Epidermal melanocyte (primary cell): ENCODE measurements at regions not wholly inside any gene's neighbourhood (a gene's known extent, or its start where the extent isn't known, plus 50 kb on each side); places are given as distances from the start of the nearest gene placed in this dataset.
"Not testable (repeated sequence)": the region's sequence is repeated elsewhere in the genome, so short reads cannot be mapped to it uniquely, and the experiment has no call there.

Source experiments
- DNase-seq: peaks from one replicate; pipeline ENCODE4 v3.0.0; 2011; ENCODE audit warnings: low spot score; ENCODE audit not compliant: insufficient read length

DNA sequence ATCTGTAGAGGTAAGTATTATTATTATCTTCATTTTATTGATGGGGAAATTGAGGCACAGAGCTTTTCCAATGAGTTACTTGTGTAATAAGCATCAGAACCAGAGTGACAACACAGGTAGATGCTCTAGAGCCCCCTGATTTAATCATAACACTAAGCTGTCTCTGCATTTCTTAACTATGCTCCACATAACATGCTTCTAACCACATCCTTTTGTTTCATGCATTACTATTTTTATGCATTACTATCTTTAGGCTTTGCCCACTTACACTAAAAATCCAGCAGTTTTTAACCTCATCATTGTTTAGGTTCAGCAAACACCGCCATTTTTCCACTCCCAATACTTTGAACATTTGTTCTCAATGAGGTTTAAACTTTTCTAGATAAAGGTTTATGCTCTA, 1900.8 kb upstream of the PCDH10 start:
- no peak for DNase-seq

DNA sequence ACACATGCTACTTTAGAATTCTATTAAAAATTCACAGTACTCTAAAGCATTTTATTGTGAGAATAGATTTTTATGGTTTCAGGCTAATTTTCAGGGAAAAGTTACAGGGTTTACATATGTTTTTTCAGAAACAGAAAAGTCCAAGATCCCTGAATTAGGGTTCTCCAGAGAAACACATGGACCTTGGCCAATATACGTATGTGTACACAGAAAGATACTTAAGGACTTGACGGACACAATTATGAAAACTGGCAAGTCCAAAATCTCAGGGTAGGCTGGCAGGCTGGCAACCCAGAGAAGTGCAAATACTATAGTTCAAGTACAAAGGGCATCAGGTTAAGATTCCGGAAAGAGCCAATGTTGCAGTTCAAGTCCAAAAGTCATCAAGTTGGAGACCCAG, 1897.8 kb upstream of the PCDH10 start:
- DNase-seq: no peak

DNA sequence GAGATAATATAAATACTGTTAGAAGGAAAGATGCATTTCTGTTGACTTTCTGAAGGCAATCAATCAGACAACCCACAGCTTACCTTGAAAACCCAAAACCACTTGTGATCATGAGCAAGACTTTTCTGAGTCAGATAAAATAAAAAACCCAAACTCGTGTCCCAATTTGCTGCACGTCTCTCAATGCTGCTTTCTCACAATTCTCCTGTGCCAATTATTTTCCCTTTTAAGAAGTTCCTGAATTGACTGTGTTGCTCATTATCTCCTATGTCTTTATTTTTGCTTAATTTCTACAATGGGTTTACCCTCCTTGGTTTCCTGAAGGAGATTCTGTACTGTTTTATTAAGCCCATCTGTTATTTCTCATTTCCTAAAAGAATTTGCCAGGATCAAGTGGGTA, 1891.9 kb upstream of the PCDH10 start:
- DNase-seq: no peak

DNA sequence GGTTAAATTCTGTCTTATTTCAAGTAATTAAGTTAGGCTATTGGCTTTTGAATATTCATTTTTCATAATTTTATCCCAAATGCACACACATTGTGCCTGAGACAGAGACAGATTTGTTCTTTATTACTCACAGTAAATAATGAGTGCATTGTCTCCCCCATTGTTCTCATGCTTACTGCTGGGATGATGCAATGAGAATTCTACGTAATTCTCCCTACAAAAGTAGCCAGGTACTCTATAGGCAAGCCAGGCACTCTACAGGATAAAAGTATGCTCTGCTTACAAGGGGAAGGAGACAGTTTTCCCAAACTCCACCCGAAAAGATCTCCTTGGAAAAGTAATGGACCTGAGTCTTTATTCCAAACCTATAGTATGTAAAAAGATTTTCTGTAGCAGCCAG, 1890.7 kb upstream of the PCDH10 start:
- DNase-seq: no peak

DNA sequence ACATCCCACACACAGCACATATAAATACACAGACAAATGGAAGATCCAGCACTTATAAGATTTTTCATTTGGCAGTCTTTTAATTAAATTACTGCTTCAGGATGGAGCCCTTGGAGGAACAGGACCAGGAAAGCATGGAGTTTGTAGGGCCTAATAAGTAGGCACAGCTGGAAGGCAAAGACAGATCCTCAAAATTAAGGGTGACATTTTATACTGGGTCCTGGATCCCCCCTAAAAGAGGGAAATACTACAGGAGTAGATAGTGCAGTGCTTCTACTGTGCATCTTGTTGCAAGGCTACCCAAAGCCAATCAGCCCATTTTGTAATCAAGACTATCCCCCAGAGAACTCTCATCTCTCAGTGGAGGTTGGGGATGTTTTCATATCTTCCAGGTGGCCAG, 1860.7 kb upstream of the PCDH10 start:
- no peak for DNase-seq

DNA sequence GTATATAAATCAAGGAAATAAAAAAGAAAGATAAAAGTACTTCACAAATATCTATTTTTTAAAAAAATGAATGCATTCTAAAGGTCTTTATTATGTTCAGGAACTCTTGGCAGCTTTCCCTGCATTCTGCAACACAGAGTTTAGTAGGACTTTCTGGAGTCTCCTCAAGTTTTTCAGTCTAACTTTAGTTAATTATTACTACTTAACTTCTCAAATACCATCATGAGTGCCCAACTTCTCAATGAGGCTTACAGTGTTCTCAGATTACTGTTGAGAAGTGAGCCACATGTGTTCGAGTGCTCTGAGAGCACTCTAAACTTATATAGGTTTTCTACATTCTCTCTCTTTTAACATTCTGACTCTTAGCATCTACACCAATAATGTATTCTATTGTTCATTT, 1852.9 kb upstream of the PCDH10 start:
- DNase-seq: no peak

DNA sequence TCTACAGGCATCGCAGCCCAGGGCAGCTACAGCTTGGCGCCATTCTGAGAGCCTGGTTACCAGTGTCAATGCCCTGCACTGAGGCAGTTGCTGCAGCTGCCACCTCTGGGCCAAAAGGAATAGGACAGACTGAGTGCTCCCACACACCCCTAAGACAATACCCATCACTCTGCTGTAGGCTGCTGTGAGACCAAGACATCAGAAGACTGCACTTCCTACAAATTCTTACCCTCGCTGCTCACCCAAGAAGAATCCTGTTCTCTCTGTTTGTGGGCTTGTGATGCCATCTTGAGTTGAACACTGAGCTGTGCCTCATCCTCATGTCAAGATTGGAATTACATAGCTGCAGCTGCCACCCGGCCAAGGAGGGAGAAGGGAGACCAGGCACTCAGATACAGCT, 1847.0 kb upstream of the PCDH10 start:
- DNase-seq: no peak

DNA sequence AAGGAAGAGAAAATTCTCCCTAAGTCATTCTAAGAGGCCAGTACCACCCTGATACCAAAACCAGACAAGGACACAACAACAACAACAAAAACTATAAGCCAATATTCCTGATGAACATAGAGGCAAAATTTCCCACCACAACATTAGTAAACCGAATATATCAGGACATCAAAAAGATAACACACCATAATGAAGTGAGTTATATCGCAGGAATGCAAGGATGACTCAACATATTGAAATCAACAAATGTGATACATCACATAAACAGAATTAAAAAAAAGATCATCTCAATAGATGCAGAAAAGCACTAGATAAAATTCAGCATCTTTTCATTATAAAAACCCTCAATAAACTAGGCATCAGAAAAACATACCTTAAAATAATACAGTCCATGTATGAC, 1844.4 kb upstream of the PCDH10 start:
- DNase-seq: no peak

DNA sequence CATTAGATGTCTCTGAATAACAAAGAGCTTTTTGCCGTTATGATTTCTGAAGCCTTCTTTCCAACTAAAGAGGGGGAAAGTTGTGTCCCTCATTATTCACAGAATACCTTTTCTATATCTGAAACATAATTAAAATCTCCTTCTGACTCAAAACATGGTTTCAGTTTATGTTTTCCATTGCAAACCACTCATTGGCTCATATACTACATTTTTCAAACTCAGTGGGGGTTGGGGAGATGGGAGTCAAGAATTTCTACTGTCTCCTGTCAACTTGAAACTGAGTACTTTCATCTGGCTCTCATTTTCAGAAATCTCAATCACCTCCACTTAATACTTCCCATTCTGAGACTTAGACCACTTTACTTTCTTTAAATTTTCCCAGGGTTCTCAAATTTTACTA, 1839.5 kb upstream of the PCDH10 start:
- no peak for DNase-seq

DNA sequence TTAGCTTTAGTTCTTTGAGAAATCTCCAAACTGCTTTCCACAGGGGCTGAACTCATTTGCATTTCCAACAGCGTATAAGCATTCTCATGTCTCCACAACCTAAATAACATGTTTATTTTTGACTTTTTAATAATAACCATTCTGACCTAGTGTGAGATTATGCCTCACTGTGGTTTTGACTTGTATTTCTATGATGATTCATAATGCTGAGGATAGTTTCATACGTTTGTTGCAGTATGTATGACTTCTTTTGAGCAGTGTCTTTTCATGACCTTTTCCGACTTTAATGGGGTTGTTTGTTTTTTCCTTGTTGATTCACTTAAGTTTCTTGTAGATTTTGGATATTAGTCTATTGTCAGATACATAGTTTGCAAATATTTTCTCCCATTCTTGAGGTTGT, 1833.0 kb upstream of the PCDH10 start:
- DNase-seq: no peak

DNA sequence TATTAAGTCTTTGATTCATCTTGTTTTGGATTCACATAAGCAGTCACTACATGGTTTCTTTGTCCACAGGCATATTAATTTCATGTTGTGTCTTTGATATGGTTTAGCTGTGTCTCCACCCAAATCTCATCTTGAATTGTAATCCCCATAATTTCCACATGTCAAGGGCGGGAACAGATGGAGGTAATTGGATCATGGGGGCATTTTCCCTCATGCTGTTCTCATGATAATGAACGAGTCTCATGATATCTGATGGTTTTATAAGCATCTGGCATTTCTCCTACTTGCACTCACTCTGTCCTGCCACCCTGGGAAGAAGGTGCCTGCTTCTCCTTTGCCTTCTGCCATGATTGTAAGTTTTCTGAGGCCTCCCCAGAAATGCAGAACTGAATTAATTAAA, 1811.2 kb upstream of the PCDH10 start:
- DNase-seq: no peak

DNA sequence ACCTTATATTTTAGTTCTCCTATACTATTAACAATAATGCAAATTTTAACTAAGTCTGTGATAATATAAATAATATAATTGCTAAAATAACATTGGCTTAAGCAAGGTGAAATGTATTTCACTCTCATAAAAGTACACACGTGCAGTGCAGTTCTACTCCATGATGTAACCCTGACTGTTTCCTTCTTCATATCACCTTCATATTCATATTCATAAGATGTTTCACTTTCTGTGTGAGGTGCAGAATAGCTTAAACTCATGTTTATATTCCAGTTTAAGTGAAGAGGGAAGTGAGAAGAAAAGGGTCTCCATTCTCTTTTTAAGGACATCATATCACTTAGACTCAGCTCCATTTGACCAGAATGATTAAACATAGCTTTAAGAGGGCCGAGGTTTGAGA, 1810.0 kb upstream of the PCDH10 start:
- no peak for DNase-seq

DNA sequence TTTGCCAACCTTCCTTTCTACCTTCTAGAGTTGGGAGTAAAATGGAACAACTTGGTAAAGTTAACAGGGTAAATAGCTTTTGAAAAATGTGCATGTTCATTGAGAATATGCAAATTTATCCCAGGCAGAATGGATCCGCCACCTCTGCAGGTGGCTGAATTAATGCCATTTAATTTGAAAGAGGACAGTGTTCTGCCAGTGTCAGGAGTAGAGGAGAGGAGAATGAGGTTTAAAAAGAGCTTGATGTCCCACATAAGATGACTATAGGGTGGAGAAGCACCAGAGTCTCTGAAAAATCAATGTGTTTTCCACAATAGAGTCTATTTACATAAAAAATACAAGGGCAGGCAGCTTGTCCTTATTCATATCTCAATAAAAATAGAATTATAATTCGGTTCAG, 1804.3 kb upstream of the PCDH10 start:
- DNase-seq: no peak

DNA sequence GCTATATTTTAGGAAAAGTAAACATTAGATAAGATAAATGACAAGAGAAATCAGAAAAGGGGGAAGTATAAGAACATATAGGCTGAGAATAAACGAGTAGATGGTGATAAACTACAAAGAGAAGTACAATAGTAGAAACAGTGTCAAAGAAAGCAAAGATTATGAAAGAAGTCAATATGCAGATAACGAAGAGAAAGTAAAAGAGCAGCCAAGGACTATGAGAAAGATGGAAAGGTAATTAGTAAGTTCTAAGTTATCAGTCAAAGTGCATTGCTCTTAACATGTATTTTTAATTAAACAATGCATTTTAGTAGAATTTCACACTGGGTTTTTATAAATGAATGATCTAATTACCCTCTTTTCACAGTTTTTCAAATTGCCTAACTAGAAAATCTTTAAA, 1801.3 kb upstream of the PCDH10 start:
- no peak for DNase-seq

DNA sequence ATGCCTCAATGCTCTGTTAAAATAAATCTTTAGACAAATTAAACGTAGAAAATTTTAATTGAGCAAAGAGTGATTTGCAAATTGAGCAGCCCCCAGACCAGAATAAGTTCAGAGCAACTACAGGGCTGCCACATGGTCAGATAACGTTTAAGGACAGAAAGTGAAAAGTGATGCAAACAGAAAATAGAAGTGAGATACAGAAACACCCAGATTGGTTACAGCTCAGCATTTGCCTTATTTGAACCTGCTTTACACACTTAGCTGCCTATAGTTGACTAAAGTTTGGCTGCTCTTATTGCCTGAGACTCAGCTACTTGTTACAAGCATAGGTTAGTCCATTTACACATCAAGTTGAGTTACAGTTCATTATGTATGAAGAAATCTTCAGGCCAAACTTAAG, 1800.8 kb upstream of the PCDH10 start:
- no peak for DNase-seq

DNA sequence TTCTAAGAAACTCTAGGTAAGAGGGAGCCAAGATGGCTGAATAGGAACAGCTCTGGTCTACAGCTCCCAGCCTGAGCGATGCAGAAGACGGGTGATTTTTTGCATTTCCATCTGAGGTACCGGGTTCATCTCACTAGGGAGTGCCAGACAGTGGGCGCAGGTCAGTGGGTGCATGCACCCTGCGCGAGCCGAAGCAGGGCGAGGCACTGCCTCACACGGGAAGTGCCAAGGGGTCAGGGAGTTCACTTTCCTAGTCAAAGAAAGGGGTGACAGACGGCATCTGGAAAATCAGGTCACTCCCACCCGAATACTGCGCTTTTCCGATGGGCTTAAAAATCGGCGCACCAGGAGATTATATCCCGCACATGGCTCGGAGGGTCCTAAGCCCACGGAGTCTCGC, 1796.7 kb upstream of the PCDH10 start:
- not testable (repeated sequence) for DNase-seq

DNA sequence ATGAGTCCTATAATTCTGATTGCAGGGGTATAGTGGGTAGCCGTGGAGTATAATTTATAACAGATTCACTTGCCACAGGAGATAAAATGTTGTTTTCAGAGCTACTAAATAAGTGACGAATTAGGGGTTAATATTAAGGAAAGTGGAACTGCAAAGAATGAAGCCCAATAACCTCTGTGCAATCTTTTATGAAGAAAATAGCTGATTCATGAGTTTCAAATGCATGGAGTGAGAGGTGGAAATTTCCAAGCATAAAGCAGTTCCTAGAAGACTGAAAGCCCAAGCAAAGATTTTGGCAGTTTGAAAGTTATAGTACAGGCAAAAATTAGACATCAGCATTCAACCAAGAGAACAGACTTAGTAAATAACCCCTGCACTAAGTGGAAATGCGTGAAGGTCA, 1782.4 kb upstream of the PCDH10 start:
- DNase-seq: no peak

DNA sequence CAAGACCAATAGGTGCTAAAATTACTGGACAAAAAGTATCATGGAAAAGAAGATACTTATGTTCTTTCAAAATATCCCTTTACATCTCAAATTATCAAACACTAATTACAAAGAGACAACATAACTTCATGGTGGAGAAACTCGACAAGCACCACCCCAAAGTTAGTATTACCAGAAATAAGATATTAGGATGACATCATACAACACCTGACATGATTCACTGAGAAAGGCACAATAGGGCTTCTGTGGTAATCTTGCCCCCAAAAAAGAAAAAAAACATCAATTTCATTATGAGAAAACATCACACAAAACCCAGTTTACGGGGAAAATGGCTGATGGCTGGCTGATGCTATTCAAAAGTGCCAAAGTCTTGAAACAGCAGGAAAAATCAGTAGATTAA, 1781.7 kb upstream of the PCDH10 start:
- no peak for DNase-seq

DNA sequence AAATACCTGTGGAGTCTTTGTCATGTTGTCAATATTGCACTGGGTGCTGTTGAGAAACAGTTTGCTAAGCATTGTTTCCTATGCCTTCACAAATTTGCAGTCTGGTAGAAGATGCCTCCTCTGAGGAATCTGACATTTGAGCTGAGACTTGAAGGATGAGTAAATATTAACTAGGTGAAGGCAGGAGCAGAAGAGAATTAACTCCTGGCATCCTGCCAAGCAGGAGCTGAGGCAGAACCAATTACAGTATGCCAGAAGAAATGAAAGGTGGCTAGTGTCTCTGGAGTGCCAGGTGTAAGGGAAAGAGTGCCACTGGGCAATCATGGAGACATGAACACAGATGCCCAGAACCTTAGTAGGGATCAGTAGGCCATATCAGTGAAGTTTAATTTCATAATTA, 1778.2 kb upstream of the PCDH10 start:
- DNase-seq: no peak

DNA sequence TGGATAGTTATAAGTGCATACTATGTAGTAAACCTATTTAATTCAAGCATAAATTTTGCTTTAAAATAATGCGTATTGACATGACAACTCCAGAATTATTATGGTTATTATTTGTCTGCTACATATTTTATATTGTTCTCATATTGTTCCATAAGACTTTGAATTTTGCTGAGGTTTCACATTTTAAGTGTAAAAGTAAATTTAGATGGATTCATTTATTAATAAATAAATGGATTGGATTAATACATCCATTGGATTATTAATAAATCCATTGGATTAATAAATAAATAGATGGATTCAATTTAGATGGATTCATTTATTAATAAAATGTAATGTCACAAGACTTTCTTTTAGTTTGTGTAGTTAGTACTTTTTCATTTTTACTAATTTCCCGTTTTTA, 1768.0 kb upstream of the PCDH10 start:
- DNase-seq: no peak

DNA sequence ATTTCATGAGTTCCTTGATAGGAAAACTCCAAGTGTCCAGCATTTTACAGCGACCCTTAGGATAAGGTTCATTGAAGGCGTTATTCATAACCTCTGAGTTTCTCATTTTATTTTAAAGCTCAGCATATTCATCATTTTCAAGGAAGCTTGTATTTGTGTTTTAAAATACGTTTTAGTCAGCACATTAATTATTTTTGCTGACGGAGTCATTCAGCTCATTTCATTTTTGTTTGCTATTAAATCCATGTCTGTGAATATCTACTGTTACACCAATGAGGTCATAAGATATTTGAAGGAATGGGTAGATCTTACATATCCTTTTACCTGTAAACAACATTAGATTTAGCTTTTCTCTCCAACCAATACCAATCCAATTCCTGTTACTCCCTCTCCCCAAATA, 1766.3 kb upstream of the PCDH10 start:
- DNase-seq: no peak

DNA sequence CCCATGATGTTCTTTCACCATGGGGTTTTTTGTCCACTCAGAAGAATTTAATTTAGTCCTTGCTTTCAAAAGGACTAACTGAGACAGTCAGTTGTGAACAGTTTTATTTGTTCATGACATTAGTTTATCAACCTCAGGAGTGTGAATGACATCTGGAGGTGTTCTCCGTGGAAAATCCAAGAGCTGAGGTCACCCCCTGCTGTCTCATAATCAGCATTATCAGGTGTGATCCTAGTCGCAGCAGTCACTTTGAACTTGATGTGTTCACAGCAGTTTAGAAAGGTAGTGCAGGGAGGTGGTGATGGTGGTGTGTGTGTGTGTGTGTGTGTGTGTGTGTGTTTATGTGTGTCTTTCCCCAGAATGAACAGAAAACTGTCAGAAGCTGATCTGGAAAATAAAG, 1760.8 kb upstream of the PCDH10 start:
- DNase-seq: no peak

DNA sequence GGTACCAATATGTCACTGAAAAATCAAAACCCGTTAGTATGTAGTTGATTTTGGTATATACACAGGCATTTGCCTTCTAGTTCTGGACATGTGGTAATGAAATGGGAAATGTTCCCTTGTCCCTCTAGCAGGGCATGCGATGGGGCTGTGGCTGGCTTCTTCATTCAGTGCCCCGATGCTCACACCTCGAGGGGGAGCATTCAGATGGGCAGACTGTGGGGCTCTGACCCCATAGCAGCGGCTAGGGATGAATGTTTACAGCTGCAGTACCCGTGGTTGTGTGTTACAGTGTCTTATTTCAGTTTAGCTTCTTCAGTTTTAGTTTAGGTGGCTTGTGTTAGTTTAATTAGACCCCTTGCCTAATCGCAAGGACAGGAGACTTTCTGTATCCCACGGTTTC, 1741.0 kb upstream of the PCDH10 start:
- no peak for DNase-seq

DNA sequence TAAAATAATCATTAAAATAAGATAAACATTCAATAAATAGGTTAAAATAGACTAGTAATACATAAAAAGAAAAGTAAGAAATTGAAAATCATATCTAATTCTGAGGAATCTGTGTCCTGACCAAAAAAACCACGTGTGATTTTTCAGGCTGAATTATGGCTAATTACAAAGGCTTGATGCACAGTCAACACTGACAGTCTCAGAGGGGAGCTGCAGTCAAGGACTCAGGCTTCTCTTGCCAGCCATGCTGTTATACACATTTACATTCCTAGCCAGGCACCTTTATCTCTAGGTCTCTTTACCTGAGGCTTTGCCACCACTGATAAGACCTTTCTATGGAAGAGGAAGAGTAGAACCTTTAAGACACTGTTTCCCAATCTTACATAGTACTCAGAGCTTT, 1737.7 kb upstream of the PCDH10 start:
- DNase-seq: no peak

DNA sequence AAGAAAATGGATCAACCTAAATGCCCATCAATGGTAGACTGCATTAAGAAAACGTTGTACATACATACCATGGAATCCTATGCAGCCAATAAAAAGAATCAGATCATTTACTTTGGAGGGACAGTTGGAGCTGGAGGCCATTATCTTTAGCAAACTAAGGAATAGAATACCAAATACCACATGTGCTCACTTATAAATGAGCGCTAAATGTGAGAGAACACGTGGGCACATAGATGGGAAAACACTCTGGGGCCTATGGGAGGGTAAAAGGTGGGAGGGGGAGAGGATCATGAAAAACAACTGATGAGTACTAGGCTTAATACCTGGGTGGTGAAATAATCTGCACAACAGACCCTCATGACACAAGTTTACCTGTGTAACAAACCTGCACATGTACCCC, 1729.9 kb upstream of the PCDH10 start:
- DNase-seq: no peak
